DND-41 (cell line): ENCODE measurements at regions not wholly inside any gene's neighbourhood (a gene's known extent, or its start where the extent isn't known, plus 50 kb on each side); places are given as distances from the start of the nearest gene placed in this dataset.

ENCODE experiments used
- ATAC-seq: fragments of 200-7000 bp; cut with Tn5 transposase; 3 replicates; pipeline ENCODE4 v1.9.1; 2021; ENCODE audit warnings: low read depth; ENCODE audit not compliant: insufficient read depth
- DNase-seq: peaks from one replicate; pipeline ENCODE4 v3.0.0-alpha.2; 2020
- H2AFZ ChIP-seq: 2 replicates; pipeline ENCODE4 v1.6.0; 2012; ENCODE audit warnings: low read depth, low read length
- H3K27ac ChIP-seq: 2 replicates; pipeline ENCODE4 v1.5.1; 2012; ENCODE audit warnings: low read length, inconsistent platforms
- H3K27me3 ChIP-seq: fragments of 200-600 bp; sonication (generic); 2 replicates; pipeline ENCODE4 v1.6.0; 2012; ENCODE audit warnings: low read length, mild to moderate bottlenecking, inconsistent platforms; ENCODE audit not compliant: insufficient read depth, poor library complexity
- H3K36me3 ChIP-seq: 2 replicates; pipeline ENCODE4 v1.5.1; 2012; ENCODE audit warnings: low read length, inconsistent platforms; ENCODE audit not compliant: insufficient read depth
- H3K4me1 ChIP-seq: 2 replicates; pipeline ENCODE4 v1.5.1; 2012; ENCODE audit warnings: mild to moderate bottlenecking, low read length; ENCODE audit not compliant: insufficient read depth
- H3K4me2 ChIP-seq: 2 replicates; pipeline ENCODE4 v1.6.0; 2012; ENCODE audit warnings: mild to moderate bottlenecking, moderate library complexity, low read length, inconsistent platforms; ENCODE audit not compliant: insufficient read depth
- H3K4me3 ChIP-seq, 2 experiments: fragments of 200-600 bp in 1 of 2; shearing (Covaris generic) in 1 of 2; 2 replicates each; pipeline ENCODE4 v1.5.1; 2012 to 2016; ENCODE audit warnings: inconsistent platforms in 2 of 2, low read length in 2 of 2, mild to moderate bottlenecking in 2 of 2, low read depth in 1 of 2, moderate library complexity in 1 of 2
- H3K79me2 ChIP-seq: 2 replicates; pipeline ENCODE4 v1.6.0; 2012; ENCODE audit warnings: low read length, inconsistent platforms; ENCODE audit not compliant: insufficient read depth
- H3K9ac ChIP-seq: 2 replicates; pipeline ENCODE4 v1.6.0; 2012; ENCODE audit warnings: low read depth, mild to moderate bottlenecking, inconsistent platforms, low read length, moderate library complexity
- H3K9me3 ChIP-seq: 2 replicates; pipeline ENCODE4 v1.5.1; 2012; ENCODE audit warnings: low read length, moderate library complexity, mild to moderate bottlenecking, inconsistent platforms; ENCODE audit not compliant: insufficient read depth, severe bottlenecking
- H4K20me1 ChIP-seq: 2 replicates; pipeline ENCODE4 v1.6.0; 2012; ENCODE audit warnings: low read length; ENCODE audit not compliant: insufficient read depth
- CTCF ChIP-seq: IDR thresholded peaks from 2 replicates; pipeline ENCODE4 v1.5.1; 2012; ENCODE audit warnings: borderline replicate concordance, low read length, moderate library complexity, mild to moderate bottlenecking; ENCODE audit not compliant: poor library complexity, severe bottlenecking; ENCODE audit errors: extremely low read depth
- EZH2 ChIP-seq: IDR thresholded peaks from 3 replicates; pipeline ENCODE4 v1.6.1; 2012; ENCODE audit warnings: borderline replicate concordance, low read depth, mild to moderate bottlenecking, moderate library complexity, low read length, inconsistent platforms; ENCODE audit not compliant: severe bottlenecking

- TF ChIP-seq CTCF (no peak), EZH2 (no peak)
- no peak for ATAC-seq
- no peak overlapping the region for H2AFZ ChIP-seq
These were observed 183.4 kb downstream of the PTPN20 start for GRCh38 chr10:47094636-47095035.

GRCh38 chr10:47095211-47095610 is 184.0 kb downstream of the PTPN20 start:
- Histone ChIP-seq H3K9ac (no peak overlapping the region), H3K36me3 (no peaks in the 10 kb centered on the region), H3K79me2 (no peaks in the 10 kb centered on the region), H3K27me3 (no peaks in the 10 kb centered on the region), H4K20me1 (no peaks in the 10 kb centered on the region), H3K27ac (no peak overlapping the region), H3K4me2 (no peak overlapping the region), H3K4me1 (no peaks in the 10 kb centered on the region), H3K9me3 (no peaks in the 10 kb centered on the region), H3K4me3 (no peak overlapping the region), H2AFZ (no peak overlapping the region)
- DNase-seq = no peak
- ATAC-seq = no peak
- TF ChIP-seq EZH2 (no peak), CTCF (no peak)

More at GRCh38 chr10:47094636-47095035, 183.4 kb downstream of the PTPN20 start:
- Histone ChIP-seq H3K27me3 (no peaks in the 10 kb centered on the region), H3K79me2 (no peaks in the 10 kb centered on the region), H3K4me3 (no peak overlapping the region), H3K4me2 (no peak overlapping the region), H3K9me3 (no peaks in the 10 kb centered on the region), H3K4me1 (no peaks in the 10 kb centered on the region), H3K27ac (no peak overlapping the region), H4K20me1 (no peaks in the 10 kb centered on the region), H3K9ac (no peak overlapping the region), H3K36me3 (no peaks in the 10 kb centered on the region)
- DNase-seq = no peak

- Histone ChIP-seq H3K36me3 (no peaks in the 10 kb centered on the region), H3K9me3 (no peaks in the 10 kb centered on the region), H3K9ac (no peak overlapping the region), H3K79me2 (no peaks in the 10 kb centered on the region), H3K27ac (no peak overlapping the region), H3K4me2 (no peak overlapping the region), H3K27me3 (no peaks in the 10 kb centered on the region), H2AFZ (no peak overlapping the region), H3K4me3 (no peak overlapping the region), H4K20me1 (no peaks in the 10 kb centered on the region), H3K4me1 (no peaks in the 10 kb centered on the region)
- no peak for TF ChIP-seq CTCF
- no peak for TF ChIP-seq EZH2
- ATAC-seq (no peak), DNase-seq (no peak)
These were observed 184.8 kb downstream of the PTPN20 start for GRCh38 chr10:47095848-47096612.
